ENCODE measurements at regions not wholly inside any gene's neighbourhood (a gene's known extent, or its start where the extent isn't known, plus 50 kb on each side); places are given as distances from the start of the nearest gene placed in this dataset.

- Histone ChIP-seq H3K79me2 (ENCODE audit: control insufficient read depth, low read length) (no peaks in the 10 kb centered on the region), H3K9me2 (replicated peaks; ENCODE audit: control insufficient read depth, low read length) (no peaks in the 10 kb centered on the region), H3K27me3 (ENCODE audit: control insufficient read depth, low read length) (no peaks in the 10 kb centered on the region), H3K4me2 (ENCODE audit: low read length) (no peak overlapping the region), H3K9me3 (ENCODE audit: control insufficient read depth, insufficient read depth, low read length) (no peaks in the 10 kb centered on the region), H3K4me3 (ENCODE audit: low read length) (no peak overlapping the region), H3K4me1 (ENCODE audit: control insufficient read depth, low read length) (no peaks in the 10 kb centered on the region), H3K36me3 (ENCODE audit: control insufficient read depth, low read length) (no peaks in the 10 kb centered on the region), H4K20me1 (ENCODE audit: control insufficient read depth, insufficient read depth, low read depth, low read length) (no peaks in the 10 kb centered on the region), H3K27ac (ENCODE audit: low read depth, low read length) (no peak overlapping the region), H3F3A (ENCODE audit: control insufficient read depth, insufficient read depth) (no peaks in the 10 kb centered on the region)
- TF ChIP-seq, protein P1, sequence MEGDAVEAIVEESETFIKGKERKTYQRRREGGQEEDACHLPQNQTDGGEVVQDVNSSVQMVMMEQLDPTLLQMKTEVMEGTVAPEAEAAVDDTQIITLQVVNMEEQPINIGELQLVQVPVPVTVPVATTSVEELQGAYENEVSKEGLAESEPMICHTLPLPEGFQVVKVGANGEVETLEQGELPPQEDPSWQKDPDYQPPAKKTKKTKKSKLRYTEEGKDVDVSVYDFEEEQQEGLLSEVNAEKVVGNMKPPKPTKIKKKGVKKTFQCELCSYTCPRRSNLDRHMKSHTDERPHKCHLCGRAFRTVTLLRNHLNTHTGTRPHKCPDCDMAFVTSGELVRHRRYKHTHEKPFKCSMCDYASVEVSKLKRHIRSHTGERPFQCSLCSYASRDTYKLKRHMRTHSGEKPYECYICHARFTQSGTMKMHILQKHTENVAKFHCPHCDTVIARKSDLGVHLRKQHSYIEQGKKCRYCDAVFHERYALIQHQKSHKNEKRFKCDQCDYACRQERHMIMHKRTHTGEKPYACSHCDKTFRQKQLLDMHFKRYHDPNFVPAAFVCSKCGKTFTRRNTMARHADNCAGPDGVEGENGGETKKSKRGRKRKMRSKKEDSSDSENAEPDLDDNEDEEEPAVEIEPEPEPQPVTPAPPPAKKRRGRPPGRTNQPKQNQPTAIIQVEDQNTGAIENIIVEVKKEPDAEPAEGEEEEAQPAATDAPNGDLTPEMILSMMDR (IDR thresholded peaks at IDR 0.05; ENCODE audit: low read depth, low read length, poor library complexity, severe bottlenecking), result no peak
- TF ChIP-seq EZH2phosphoT487 (IDR thresholded peaks at IDR 0.05; ENCODE audit: borderline replicate concordance, low read length), result no peak
Measured at GRCh38 chr2:30078521-30078920, 68.3 kb upstream of the YPEL5 start.

- Histone ChIP-seq H3K9me3 (ENCODE audit: control insufficient read depth, insufficient read depth, low read length) (no peaks in the 10 kb centered on the region), H3K79me2 (ENCODE audit: control insufficient read depth, low read length) (no peaks in the 10 kb centered on the region), H3K4me2 (ENCODE audit: low read length) (no peak overlapping the region), H3K27me3 (ENCODE audit: control insufficient read depth, low read length) (peaks cover 16% of the 10 kb centered on the region), H4K20me1 (ENCODE audit: control insufficient read depth, insufficient read depth, low read depth, low read length) (no peaks in the 10 kb centered on the region), H3K4me1 (ENCODE audit: control insufficient read depth, low read length) (no peaks in the 10 kb centered on the region), H3K27ac (ENCODE audit: low read depth, low read length) (no peak overlapping the region), H3K36me3 (ENCODE audit: control insufficient read depth, low read length) (no peaks in the 10 kb centered on the region), H3K9me2 (replicated peaks; ENCODE audit: control insufficient read depth, low read length) (no peaks in the 10 kb centered on the region), H3K4me3 (ENCODE audit: low read length) (no peak overlapping the region), H3F3A (ENCODE audit: control insufficient read depth, insufficient read depth) (no peaks in the 10 kb centered on the region)
- no peak for TF ChIP-seq EZH2phosphoT487 (IDR thresholded peaks at IDR 0.05; ENCODE audit: borderline replicate concordance, low read length)
- TF ChIP-seq, protein P1 (IDR thresholded peaks at IDR 0.05; ENCODE audit: low read depth, low read length, poor library complexity, severe bottlenecking), result no peak
Measured at GRCh38 chr2:30084915-30085314, 61.9 kb upstream of the YPEL5 start.

DNA sequence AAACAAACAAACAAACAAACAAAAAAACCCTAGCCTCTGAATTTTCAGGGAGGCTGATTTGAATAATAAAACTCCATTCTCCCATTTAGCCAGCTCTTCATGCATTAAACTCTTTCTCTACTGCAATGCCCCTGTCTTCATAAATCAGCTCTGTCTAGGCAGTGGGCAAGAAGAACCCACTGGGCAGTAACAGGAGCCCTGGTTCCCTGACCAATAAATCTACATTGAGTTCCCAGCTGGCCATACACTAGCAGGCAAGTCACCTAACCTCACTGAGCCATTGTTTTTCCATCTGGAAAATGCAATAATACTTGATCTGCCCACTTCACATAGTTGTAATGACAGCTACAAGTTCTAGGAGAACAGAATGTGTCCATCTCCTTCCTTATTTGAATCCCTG lies 57.6 kb upstream of the YPEL5 start:
- Histone ChIP-seq H3K9me2 (replicated peaks; ENCODE audit: control insufficient read depth, low read length) (no peaks in the 10 kb centered on the region), H3K27me3 (ENCODE audit: control insufficient read depth, low read length) (peaks cover 32% of the 10 kb centered on the region), H3K27ac (ENCODE audit: low read depth, low read length) (no peak overlapping the region), H3K4me3 (ENCODE audit: low read length) (no peak overlapping the region), H3K4me1 (ENCODE audit: control insufficient read depth, low read length) (no peaks in the 10 kb centered on the region), H4K20me1 (ENCODE audit: control insufficient read depth, insufficient read depth, low read depth, low read length) (no peaks in the 10 kb centered on the region), H3K4me2 (ENCODE audit: low read length) (no peak overlapping the region), H3F3A (ENCODE audit: control insufficient read depth, insufficient read depth) (no peaks in the 10 kb centered on the region), H3K9me3 (ENCODE audit: control insufficient read depth, insufficient read depth, low read length) (no peaks in the 10 kb centered on the region), H3K36me3 (ENCODE audit: control insufficient read depth, low read length) (no peaks in the 10 kb centered on the region), H3K79me2 (ENCODE audit: control insufficient read depth, low read length) (no peaks in the 10 kb centered on the region)
- TF ChIP-seq, protein P1 (IDR thresholded peaks at IDR 0.05; ENCODE audit: low read depth, low read length, poor library complexity, severe bottlenecking), result no peak
- TF ChIP-seq EZH2phosphoT487 (IDR thresholded peaks at IDR 0.05; ENCODE audit: borderline replicate concordance, low read length), result no peak

GRCh38 chr2:30095402-30095801 lies 51.4 kb upstream of the YPEL5 start:
- Histone ChIP-seq H3K27me3 (ENCODE audit: control insufficient read depth, low read length) (peaks cover 13% of the 10 kb centered on the region), H4K20me1 (ENCODE audit: control insufficient read depth, insufficient read depth, low read depth, low read length) (no peaks in the 10 kb centered on the region), H3K4me1 (ENCODE audit: control insufficient read depth, low read length) (peaks cover 14% of the 10 kb centered on the region), H3F3A (ENCODE audit: control insufficient read depth, insufficient read depth) (no peaks in the 10 kb centered on the region), H3K36me3 (ENCODE audit: control insufficient read depth, low read length) (no peaks in the 10 kb centered on the region), H3K79me2 (ENCODE audit: control insufficient read depth, low read length) (no peaks in the 10 kb centered on the region), H3K4me2 (ENCODE audit: low read length) (no peak overlapping the region), H3K9me3 (ENCODE audit: control insufficient read depth, insufficient read depth, low read length) (no peaks in the 10 kb centered on the region), H3K4me3 (ENCODE audit: low read length) (no peak overlapping the region), H3K27ac (ENCODE audit: low read depth, low read length) (no peak overlapping the region), H3K9me2 (replicated peaks; ENCODE audit: control insufficient read depth, low read length) (no peaks in the 10 kb centered on the region)
- TF ChIP-seq, protein P1 (IDR thresholded peaks at IDR 0.05; ENCODE audit: low read depth, low read length, poor library complexity, severe bottlenecking), result no peak
- no peak for TF ChIP-seq EZH2phosphoT487 (IDR thresholded peaks at IDR 0.05; ENCODE audit: borderline replicate concordance, low read length)

Measured in DOHH2 (cell line).